GM18499 (cell line): ENCODE measurements at regions not wholly inside any gene's neighbourhood (a gene's known extent, or its start where the extent isn't known, plus 50 kb on each side); places are given as distances from the start of the nearest gene placed in this dataset.

Experiments
- ATAC-seq: cut with Tn5 transposase; IDR thresholded peaks from one replicate; pipeline ENCODE4 v1.9.1; 2021; ENCODE audit warnings: moderate number of reproducible peaks; ENCODE audit not compliant: insufficient read depth, unreplicated experiment

GRCh38 chr10:78817804-78818203 is 251.0 kb upstream of the ZMIZ1 start:
- ATAC-seq: no peak

- ATAC-seq: no peak
These were observed 249.3 kb upstream of the ZMIZ1 start for GRCh38 chr10:78819361-78820006.

- ATAC-seq: no peak
These were observed 248.8 kb upstream of the ZMIZ1 start for GRCh38 chr10:78820007-78820362.

GRCh38 chr10:78821052-78821451 is 247.7 kb upstream of the ZMIZ1 start:
- no peak for ATAC-seq

- no peak for ATAC-seq
These were observed 239.9 kb upstream of the ZMIZ1 start for GRCh38 chr10:78828647-78829539.

- ATAC-seq: no peak
These were observed 239.2 kb upstream of the ZMIZ1 start for GRCh38 chr10:78829565-78829964.

- ATAC-seq: no peak
These were observed 238.4 kb upstream of the ZMIZ1 start for GRCh38 chr10:78830062-78830975.

- no peak for ATAC-seq
These were observed 237.8 kb upstream of the ZMIZ1 start for GRCh38 chr10:78830976-78831375.

GRCh38 chr10:78831461-78831860 is 237.3 kb upstream of the ZMIZ1 start:
- no peak for ATAC-seq

GRCh38 chr10:78832281-78832680 is 236.5 kb upstream of the ZMIZ1 start:
- ATAC-seq: no peak

- ATAC-seq: no peak
These were observed 230.6 kb upstream of the ZMIZ1 start for GRCh38 chr10:78838141-78838657.

GRCh38 chr10:78843495-78843894 is 225.3 kb upstream of the ZMIZ1 start:
- no peak for ATAC-seq

- ATAC-seq: no peak
These were observed 223.7 kb upstream of the ZMIZ1 start for GRCh38 chr10:78844960-78845607.

GRCh38 chr10:78846071-78846470 is 222.7 kb upstream of the ZMIZ1 start:
- no peak for ATAC-seq

GRCh38 chr10:78846760-78847159 is 222.0 kb upstream of the ZMIZ1 start:
- no peak for ATAC-seq

GRCh38 chr10:78847485-78847884 is 221.3 kb upstream of the ZMIZ1 start:
- no peak for ATAC-seq

- ATAC-seq: no peak
These were observed 219.7 kb upstream of the ZMIZ1 start for GRCh38 chr10:78849115-78849514.

GRCh38 chr10:78849731-78850130 is 219.0 kb upstream of the ZMIZ1 start:
- no peak for ATAC-seq

- no peak for ATAC-seq
These were observed 217.9 kb upstream of the ZMIZ1 start for GRCh38 chr10:78850644-78851435.
